Suprapubic skin (tissue), 4 donors: ENCODE measurements at regions not wholly inside any gene's neighbourhood (a gene's known extent, or its start where the extent isn't known, plus 50 kb on each side); places are given as distances from the start of the nearest gene placed in this dataset.

Experiments used
- DNase-seq, 2 donors: peaks; one replicate each; pipeline ENCODE4 v3.0.0-alpha.2; 2019; ENCODE audit warnings: low spot score in 2 of 2
- H3K27ac ChIP-seq: fragments of 200-600 bp; sonication (generic); one replicate; pipeline ENCODE4 v1.5.1; 2019
- H3K27me3 ChIP-seq: fragments of 200-600 bp; sonication (generic); one replicate; pipeline ENCODE4 v1.5.1; 2019
- H3K36me3 ChIP-seq: fragments of 200-600 bp; sonication (generic); one replicate; pipeline ENCODE4 v1.5.1; 2019
- H3K4me1 ChIP-seq: fragments of 200-600 bp; sonication (generic); one replicate; pipeline ENCODE4 v1.5.1; 2019
- H3K4me3 ChIP-seq: fragments of 200-600 bp; sonication (generic); one replicate; pipeline ENCODE4 v1.5.1; 2019; ENCODE audit warnings: mild to moderate bottlenecking
- H3K9me3 ChIP-seq: fragments of 200-600 bp; sonication (generic); one replicate; pipeline ENCODE4 v1.5.1; 2019
- EP300 ChIP-seq: sonication (generic); formaldehyde crosslinking; IDR thresholded peaks from one replicate; pipeline ENCODE4 v1.6.1; 2017; ENCODE audit warnings: antibody characterized with exemption
- POLR2A ChIP-seq, 2 donors: fragments of 450-650 bp; IDR thresholded peaks; one replicate each; pipeline ENCODE4 v1.6.1; 2017; ENCODE audit warnings: antibody characterized with exemption in 2 of 2, mild to moderate bottlenecking in 2 of 2, moderate library complexity in 2 of 2
- POLR2AphosphoS5 ChIP-seq, 3 donors: sonication (generic); formaldehyde crosslinking; IDR thresholded peaks; one replicate each; pipeline ENCODE4 v1.6.1; 2017; ENCODE audit warnings: antibody characterized with exemption in 3 of 3
- WGBS: methylation state at CpG from one replicate; pipeline ENCODE4 v1.1.5; 2018; 5-methylcytosine and 5-hydroxymethylcytosine counted together
- TF ChIP-seq, protein P1 (sequence below), 2 donors: fragments of 200-600 bp in 1 of 2; fragments of 450-650 bp in 1 of 2; sonication (generic) in 1 of 2; IDR thresholded peaks; one replicate each; pipeline ENCODE4 v1.5.1; 2016 to 2019; ENCODE audit warnings: antibody characterized with exemption in 2 of 2, mild to moderate bottlenecking in 1 of 2, moderate library complexity in 1 of 2

DNA sequence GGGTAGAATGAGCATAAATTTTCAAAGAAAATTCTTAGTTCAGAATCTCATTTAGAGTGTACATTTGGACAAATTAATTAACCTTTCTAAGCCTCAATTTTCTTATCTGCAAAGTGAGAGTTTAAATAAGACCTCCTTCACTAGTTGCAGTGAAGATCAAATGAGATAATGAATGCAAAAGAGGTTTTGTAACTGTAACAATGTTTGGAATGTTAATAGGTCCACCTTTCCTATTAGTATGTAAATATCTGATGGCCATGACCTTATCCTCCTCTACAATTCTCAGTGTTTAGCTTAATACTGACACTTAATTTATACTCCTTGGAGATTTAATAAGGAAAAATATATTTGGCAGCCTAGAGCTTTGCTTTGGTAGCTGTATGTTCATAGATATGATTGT is 138.8 kb downstream of the GABRG1 start:
- Histone ChIP-seq H3K27ac (no peak overlapping the region), H3K9me3 (no peaks in the 10 kb centered on the region), H3K36me3 (no peaks in the 10 kb centered on the region), H3K4me3 (no peak overlapping the region), H3K4me1 (no peaks in the 10 kb centered on the region), H3K27me3 (no peaks in the 10 kb centered on the region)
- TF ChIP-seq, protein P1, sequence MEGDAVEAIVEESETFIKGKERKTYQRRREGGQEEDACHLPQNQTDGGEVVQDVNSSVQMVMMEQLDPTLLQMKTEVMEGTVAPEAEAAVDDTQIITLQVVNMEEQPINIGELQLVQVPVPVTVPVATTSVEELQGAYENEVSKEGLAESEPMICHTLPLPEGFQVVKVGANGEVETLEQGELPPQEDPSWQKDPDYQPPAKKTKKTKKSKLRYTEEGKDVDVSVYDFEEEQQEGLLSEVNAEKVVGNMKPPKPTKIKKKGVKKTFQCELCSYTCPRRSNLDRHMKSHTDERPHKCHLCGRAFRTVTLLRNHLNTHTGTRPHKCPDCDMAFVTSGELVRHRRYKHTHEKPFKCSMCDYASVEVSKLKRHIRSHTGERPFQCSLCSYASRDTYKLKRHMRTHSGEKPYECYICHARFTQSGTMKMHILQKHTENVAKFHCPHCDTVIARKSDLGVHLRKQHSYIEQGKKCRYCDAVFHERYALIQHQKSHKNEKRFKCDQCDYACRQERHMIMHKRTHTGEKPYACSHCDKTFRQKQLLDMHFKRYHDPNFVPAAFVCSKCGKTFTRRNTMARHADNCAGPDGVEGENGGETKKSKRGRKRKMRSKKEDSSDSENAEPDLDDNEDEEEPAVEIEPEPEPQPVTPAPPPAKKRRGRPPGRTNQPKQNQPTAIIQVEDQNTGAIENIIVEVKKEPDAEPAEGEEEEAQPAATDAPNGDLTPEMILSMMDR (IDR thresholded peaks at IDR 0.05), result no peak
- no peak for TF ChIP-seq POLR2A (IDR thresholded peaks at IDR 0.05)
- no peak for TF ChIP-seq POLR2AphosphoS5 (IDR thresholded peaks at IDR 0.05)
- TF ChIP-seq EP300, result no peak
- no peak for DNase-seq

DNA sequence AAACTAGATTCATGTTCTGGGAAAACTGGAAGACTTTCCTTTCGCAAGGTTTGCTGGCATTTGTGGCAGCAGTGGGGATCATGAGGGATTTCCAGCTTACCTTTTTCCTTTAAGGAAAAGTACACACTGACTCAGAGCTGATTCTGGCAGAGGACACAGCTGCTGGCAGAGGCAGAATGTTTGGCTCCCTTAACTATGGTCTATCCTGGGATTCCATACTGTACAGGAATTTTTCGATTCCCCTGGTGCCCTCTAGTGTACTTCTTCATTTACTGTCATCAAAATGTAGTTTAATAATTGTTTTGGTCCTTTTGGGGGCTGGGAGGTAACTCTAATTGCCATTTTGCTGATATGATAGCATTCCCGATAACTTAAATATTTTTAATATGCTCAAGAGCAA is 152.7 kb downstream of the GABRG1 start:
- H3K27ac ChIP-seq, result no peak overlapping the region
- no peaks in the 10 kb centered on the region for H3K4me1 ChIP-seq
- WGBS, result 88% methylated on average over 3 of the region's 3 CpGs
- H3K4me3 ChIP-seq, result no peak overlapping the region
- peaks cover 22% of the 10 kb centered on the region for H3K9me3 ChIP-seq
- no peak for DNase-seq
- no peaks in the 10 kb centered on the region for H3K27me3 ChIP-seq
- no peaks in the 10 kb centered on the region for H3K36me3 ChIP-seq
- TF ChIP-seq POLR2A (IDR thresholded peaks at IDR 0.05) (no peak), EP300 (no peak), POLR2AphosphoS5 (IDR thresholded peaks at IDR 0.05) (no peak)
- TF ChIP-seq, protein P1 (IDR thresholded peaks at IDR 0.05), result no peak

DNA sequence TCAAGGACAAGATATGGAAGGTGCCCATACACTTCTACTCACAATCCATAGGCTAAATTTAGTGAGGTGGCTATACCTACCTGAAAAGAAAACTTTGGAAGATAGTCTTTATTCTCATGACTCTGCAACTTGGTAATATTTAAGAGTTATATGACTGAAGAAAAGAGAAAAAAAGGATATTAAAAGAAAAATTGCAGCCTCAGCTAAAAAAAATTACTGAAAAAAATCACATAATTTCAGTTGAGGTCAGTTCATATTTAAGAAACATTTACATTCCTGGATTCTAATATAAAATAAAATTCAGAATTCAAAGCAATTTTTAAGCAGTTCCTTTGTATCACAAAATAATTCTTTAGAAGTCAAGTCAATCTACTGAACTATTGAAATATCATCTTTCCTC is 166.5 kb downstream of the GABRG1 start:
- no peak for DNase-seq
- H3K27ac ChIP-seq, result no peak overlapping the region
- H3K4me3 ChIP-seq, result no peak overlapping the region
- H3K9me3 ChIP-seq, result peaks cover 6% of the 10 kb centered on the region
- no peaks in the 10 kb centered on the region for H3K27me3 ChIP-seq
- H3K36me3 ChIP-seq, result no peaks in the 10 kb centered on the region
- TF ChIP-seq, protein P1 (IDR thresholded peaks at IDR 0.05), result no peak
- TF ChIP-seq EP300, result no peak
- TF ChIP-seq POLR2A (IDR thresholded peaks at IDR 0.05), result no peak
- TF ChIP-seq POLR2AphosphoS5 (IDR thresholded peaks at IDR 0.05), result no peak
- H3K4me1 ChIP-seq, result no peaks in the 10 kb centered on the region

DNA sequence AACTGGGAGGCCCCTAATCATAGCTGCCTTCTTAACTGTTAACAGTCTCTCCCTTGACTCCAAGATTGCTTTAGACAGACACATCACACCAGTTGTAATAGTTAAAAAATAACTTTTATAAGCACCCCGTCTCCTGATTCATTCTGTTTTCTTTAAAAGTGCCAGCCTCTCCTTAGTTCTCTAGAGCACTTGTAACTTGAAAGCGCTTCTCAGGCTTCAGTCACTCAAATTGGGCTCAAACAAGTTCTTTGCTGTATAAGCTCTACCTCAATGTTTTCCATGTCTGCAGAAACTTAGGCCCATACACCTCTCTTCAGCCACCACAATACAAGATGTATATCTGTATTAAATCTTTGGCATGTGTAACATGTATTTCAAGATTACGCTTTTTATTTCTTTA is 169.6 kb downstream of the GABRG1 start:
- H3K27me3 ChIP-seq, result no peaks in the 10 kb centered on the region
- H3K9me3 ChIP-seq, result peaks cover 3% of the 10 kb centered on the region
- H3K36me3 ChIP-seq, result no peaks in the 10 kb centered on the region
- no peaks in the 10 kb centered on the region for H3K4me1 ChIP-seq
- DNase-seq, result no peak
- H3K27ac ChIP-seq, result no peak overlapping the region
- H3K4me3 ChIP-seq, result no peak overlapping the region
- TF ChIP-seq POLR2AphosphoS5 (IDR thresholded peaks at IDR 0.05) (no peak), EP300 (no peak), POLR2A (IDR thresholded peaks at IDR 0.05) (no peak)
- TF ChIP-seq, protein P1 (IDR thresholded peaks at IDR 0.05), result no peak
- WGBS, result 51% methylated on average over 3 of the region's 3 CpGs

DNA sequence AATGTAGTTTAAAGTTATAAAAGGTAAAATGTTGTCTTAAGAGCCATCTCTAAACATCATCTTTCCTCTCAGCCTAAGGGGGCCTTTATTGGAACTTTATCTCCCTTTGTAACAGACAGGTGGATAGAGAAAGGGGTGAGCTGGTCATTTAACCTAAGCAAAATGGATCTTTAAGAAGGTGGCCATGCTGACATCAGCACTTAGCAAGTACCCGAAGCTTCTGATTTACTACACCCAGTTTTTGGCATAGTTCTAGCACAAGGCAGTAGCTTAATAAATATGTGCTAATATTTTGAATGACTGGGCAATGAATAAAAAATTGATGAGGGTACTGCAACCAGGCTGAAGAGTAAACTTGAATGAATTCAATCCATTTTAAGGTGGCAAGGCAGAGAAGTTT is 172.7 kb downstream of the GABRG1 start:
- WGBS, result 63% methylated on average over 1 of the region's 1 CpG
- no peaks in the 10 kb centered on the region for H3K4me1 ChIP-seq
- H3K36me3 ChIP-seq, result no peaks in the 10 kb centered on the region
- TF ChIP-seq, protein P1 (IDR thresholded peaks at IDR 0.05), result no peak
- TF ChIP-seq POLR2AphosphoS5 (IDR thresholded peaks at IDR 0.05) (no peak), POLR2A (IDR thresholded peaks at IDR 0.05) (no peak), EP300 (no peak)
- no peak overlapping the region for H3K4me3 ChIP-seq
- H3K27me3 ChIP-seq, result no peaks in the 10 kb centered on the region
- H3K27ac ChIP-seq, result no peak overlapping the region
- H3K9me3 ChIP-seq, result no peaks in the 10 kb centered on the region
- no peak for DNase-seq
